Testis (tissue), 2 donors: ENCODE measurements at regions not wholly inside any gene's neighbourhood (a gene's known extent, or its start where the extent isn't known, plus 50 kb on each side); places are given as distances from the start of the nearest gene placed in this dataset.
"Not testable (repeated sequence)": the region's sequence is repeated elsewhere in the genome, so short reads cannot be mapped to it uniquely, and the experiment has no call there.

Experiments used
- CTCF ChIP-seq, 3 experiments: fragments of 450-650 bp in 2 of 3; fragments of 200-600 bp in 1 of 3; sonication (generic) in 1 of 3; IDR thresholded peaks; one replicate each; pipeline ENCODE4 v1.5.1; 2016 to 2019; ENCODE audit warnings: antibody characterized with exemption in 3 of 3, mild to moderate bottlenecking in 2 of 3, moderate library complexity in 1 of 3
- POLR2A ChIP-seq: fragments of 450-650 bp; IDR thresholded peaks from one replicate; pipeline ENCODE4 v1.6.1; 2017; ENCODE audit warnings: antibody characterized with exemption, mild to moderate bottlenecking, moderate library complexity

DNA sequence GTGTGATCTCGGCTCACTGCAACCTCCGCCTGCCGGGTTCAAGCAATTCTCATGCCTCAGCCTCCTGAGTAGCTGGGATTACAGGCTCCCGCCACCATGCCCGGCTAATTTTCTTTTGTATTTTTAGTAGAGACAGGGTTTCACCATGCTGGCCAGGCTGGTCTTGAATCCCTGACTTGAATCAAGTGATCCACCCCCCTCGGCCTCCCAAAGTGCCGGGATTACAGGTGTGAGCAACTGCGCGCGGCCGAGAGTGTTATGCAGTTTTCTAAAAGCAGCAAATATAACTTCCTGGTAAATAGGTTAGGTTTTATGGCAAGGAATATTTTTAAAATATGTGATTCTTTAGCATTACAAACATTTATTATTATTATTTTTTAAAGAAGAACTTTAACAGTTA lies 592.8 kb upstream of the PRR20A start:
- not testable (repeated sequence) for TF ChIP-seq CTCF (IDR thresholded peaks at IDR 0.05); POLR2A
